GM21737 (cell line): ENCODE measurements at regions not wholly inside any gene's neighbourhood (a gene's known extent, or its start where the extent isn't known, plus 50 kb on each side); places are given as distances from the start of the nearest gene placed in this dataset.

ENCODE experiments used
- ATAC-seq: cut with Tn5 transposase; IDR thresholded peaks from one replicate; pipeline ENCODE4 v1.9.1; 2021; ENCODE audit warnings: mild to moderate bottlenecking, moderate library complexity; ENCODE audit not compliant: unreplicated experiment

DNA sequence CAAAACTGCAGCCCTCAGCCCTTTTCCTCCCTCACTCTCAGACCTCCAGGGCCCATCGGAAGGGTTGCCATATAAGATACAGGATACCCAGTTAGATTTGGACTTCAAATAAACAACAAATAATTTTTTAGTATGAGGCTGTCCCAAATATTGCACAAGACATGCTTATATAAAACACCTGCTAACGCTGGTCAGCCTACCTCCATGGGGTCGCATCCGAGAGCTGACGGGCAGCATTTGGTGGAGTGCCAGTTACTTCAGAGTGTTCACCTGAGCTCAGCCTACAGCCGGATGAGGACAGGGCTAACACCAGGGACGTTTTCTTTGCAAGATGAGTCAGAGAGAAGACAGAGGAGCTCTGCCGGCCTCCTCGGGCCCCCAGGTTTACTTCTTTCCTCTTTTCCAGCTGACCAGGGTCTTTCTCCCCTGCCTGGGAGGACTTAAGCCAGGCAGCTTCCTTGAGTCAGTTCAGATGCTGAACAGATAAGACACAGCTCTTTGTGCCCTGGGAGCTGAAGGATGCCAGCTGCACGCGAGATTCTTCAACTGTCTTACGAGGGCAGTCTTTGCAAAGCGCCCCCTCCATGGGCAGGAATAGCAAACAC lies 141.2 kb upstream of the KCNG1 start:
- ATAC-seq = no peak

DNA sequence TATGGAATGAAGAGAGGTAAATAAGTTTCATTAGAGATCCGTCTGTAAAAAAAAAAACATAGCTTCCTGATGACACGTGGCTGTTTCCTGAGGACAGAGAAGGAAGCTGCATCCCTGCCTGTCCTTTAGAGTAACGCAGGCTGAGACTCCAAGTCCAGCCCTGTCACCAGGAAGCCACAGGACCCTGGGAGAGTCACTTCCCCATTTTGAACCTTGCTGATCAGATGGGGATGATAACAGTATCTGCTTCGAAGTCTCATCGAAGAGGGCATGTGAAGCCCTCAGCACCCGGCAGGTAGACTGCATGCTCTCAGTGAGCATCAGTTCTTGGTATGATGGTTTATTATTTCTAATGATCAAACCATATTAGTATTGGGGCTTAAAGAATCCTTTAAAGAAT lies 139.1 kb upstream of the KCNG1 start:
- no peak for ATAC-seq

DNA sequence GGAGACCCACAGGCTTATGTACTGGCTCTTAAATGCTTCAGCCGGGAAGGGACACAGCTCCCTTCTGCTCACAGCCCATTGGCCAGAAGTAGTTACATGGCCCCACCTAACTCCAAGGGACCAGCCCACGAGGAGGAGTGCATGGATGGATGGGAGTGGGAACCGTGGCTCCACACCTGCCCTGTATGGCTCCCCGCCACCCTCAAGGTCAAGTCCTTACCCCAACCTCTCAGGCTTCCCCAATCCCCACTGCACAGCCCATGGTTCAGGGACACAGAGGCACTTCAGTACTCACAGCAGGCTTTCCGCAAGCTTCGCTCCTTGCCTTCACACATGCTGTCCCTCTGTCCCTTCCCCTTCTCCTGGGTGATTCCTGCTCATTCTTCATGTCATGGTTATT lies 137.9 kb upstream of the KCNG1 start:
- ATAC-seq = no peak

DNA sequence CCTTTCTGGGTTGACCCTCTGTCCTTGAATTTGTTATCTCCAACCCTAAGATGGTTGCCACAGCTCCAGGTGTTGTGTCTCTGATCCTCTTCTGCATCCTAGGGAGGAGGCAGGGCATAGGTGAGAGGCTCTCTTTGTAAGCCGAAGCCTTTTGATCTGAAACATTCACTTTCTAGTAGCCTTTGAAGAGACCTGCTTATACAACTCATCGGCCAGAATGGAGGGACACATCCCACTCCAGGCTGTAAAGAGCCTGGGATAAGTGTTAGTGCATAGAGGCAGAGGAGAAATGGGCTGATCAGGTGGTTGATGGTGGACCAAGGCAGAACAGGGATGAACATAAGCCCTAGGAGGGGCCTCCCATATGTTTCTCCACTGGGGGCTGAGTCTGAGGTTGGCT lies 137.1 kb upstream of the KCNG1 start:
- no peak for ATAC-seq

DNA sequence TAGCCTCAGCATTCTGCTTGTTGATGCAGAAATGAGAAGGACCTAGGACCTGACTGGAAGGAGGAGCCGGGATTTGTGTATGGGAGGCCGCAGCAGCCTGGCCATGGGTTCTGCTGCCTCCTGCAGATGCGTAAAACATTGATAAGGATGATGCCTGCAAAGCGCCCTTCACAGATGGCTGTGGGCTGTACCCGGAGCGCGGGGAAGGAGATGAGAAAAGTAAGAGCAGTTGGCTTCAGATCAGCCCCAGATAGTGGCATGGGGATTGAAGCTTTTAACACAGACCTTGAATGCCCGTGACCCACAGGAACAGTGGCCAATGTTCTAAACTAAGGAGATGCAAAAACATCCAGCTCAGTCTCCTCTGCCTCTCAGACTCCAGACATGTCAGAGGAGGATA lies 136.4 kb upstream of the KCNG1 start:
- ATAC-seq = no peak

DNA sequence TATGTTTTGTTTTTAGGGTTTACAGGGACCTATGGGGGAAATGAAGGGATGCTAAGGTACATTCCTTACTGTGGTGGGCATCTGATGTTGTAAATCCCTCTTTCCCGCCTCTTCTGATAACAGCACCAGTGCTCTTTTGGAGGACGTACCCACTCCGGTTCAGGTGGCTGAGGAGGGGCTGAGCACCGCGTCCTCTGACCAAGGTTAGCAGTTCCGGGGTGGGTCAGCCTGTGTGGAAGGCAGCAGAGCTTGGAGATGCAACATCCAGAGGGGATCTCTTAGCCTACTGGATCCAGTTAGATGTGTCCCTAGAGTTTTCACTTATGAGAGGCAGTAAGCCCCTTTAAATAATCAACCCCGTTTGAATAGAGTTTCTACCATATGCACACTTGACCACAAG lies 135.3 kb upstream of the KCNG1 start:
- ATAC-seq = no peak

DNA sequence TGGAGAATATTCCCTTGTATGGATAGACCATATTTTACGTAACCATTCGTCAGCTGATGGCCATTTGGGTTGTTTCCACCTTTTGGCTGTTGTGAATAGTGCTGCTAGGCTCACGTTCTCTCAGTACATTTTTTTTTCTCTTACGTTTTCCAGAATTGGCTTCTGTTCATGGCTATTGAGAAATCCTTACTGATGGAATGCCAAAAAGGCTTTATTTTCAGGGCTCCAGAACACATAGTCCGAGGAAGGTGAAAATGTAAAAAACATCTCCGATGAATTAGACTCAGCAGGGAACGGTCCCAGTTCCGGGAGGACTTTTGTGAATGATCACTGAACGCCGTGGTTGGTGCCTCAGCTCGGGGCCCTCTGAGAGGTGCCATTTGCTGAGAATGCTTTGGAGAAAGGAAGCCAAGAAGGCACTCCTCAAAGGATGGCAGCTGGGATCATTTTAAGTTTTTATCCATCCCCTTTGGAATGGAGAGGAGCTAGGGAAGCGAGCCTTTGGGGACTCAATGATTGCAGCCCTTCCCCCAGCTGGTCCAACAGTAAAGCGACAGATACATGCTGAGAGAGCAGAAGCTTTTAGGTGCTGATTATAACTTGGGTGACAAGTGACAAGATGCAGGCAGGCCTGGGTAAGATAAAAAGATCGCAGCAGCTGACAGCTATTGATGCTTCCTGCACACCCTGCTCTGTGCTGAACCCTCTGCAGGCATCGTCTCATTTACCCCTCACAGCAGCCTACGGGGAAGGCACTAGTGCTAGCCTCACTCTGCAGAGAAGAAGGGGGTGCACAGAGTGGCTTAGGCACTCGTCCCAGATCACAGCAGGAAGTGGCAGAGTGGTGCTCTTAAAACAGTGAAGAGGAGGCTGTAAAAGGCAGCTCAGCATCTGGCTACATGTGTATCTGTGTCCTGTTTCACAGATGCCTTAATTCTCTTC lies 133.4 kb upstream of the KCNG1 start:
- ATAC-seq = no peak

DNA sequence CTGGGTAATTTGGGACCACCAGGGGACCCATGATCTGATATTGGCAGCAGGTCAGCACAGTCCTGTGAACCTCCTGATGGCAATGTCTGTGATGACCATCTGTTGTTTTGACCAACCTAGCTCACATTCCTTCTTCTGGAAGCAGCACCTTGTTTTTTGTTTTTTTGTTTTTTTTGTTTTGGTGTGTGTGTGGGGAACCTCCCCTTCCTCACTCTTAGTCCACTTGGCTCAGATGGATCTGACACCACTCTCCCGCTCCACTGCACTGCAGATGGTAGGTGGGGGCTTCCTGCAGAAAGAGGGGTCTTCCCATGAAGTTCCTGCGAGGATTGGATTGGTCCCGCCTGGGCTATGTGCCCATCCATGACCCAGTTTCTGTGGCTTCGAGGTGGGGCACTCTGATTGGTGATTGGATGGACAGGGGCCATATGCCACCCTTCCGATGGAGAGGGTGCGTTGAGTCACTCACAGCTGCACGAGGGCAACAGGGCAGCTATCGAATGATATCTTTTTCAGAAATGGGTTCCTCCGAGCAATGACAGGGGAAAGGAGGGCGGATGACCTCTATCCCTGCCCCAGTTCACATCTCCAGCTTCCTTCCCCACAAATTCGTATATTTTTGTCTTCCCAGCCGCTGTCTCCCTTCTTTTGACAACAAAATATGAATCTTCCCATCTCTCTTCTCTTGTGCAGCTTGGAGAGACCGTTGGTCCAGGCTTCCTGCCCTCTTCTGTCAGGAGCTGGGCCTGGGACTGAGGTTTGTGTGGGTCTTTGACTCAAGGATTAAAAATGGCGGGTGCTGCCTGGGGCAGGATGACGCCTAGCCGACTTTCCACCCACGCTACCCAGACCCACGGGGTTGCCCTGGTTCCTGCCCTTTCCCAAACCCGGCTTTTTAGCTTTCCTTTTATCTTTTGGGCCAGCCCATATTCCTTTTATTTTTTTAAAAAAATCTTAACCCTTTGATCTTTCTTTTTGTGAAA lies 132.1 kb upstream of the KCNG1 start:
- no peak for ATAC-seq

DNA sequence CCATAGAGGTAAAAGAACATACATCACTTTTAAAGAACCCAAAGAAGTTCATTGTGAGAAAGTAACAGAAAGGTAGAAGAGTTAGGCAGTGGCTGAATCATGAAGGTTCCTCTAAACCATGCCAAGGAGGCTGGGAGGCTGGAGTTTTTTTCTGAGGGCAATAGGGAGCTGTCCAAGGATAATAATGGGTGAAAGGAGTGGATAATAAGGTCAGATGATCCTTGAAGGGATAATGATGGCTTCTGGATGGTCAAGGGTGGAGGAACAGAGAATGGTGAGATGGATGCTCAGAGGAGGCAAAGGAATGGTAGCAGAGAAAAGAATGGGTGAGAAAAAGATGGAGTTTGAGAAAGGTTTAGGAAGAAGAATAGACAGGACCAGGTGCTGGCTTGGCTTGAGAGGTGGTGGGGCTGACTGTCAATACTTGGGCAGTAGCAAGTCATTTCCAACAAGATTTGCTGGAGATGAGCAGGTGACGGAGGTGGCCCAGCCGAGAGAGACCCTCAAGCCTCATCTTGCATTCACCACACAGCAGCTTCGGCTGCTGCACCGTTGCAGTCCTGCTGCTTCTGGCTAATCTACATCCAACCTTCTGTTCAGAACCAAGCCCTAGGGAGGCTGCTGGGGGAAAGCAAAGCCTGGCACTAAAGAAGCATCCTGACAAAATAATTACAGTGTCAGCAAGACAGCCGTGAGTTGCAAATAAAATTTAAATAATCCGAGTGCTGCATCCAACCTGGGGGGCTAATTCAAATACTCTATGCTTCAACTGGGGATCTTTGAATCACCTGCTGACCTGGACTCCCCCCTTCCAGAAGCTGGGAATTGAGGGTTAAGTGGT lies 131.2 kb upstream of the KCNG1 start:
- no peak for ATAC-seq

DNA sequence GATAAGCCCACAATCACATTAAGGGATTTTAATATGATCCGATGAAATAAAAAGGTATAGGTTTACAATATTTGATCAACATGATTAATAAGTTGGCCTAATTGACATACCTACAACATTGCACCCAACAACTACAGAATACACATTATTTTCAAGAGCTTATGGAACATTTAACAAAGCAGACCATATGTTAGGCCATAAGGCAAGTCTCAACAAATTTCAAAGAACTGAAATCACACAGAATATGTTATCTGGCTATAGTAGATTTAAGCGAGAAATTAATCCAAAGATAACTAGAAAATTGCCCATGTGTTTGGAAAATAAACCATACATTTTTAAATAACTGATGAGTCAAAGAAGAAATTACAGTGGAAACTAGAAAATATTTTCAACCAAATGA lies 126.0 kb upstream of the KCNG1 start:
- no peak for ATAC-seq

DNA sequence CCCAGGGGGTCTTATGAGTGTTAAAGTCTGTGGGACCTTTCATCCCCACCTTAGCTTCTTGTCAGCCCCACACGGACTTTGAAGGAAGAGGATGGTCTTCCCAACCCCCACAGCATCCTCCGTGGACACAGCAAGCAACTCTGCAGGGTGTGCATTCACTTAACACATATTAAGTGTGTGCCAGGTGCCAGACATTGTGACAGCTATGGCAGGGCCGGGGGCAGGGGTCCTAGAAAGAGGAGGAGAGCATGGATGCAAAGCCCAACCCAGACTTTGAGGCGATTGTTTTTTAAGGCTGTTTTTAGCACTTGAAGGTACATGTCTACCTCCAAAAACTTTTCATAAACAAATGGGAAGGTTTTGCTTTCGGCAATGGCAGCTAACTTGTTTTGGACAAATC lies 121.6 kb upstream of the KCNG1 start:
- no peak for ATAC-seq

DNA sequence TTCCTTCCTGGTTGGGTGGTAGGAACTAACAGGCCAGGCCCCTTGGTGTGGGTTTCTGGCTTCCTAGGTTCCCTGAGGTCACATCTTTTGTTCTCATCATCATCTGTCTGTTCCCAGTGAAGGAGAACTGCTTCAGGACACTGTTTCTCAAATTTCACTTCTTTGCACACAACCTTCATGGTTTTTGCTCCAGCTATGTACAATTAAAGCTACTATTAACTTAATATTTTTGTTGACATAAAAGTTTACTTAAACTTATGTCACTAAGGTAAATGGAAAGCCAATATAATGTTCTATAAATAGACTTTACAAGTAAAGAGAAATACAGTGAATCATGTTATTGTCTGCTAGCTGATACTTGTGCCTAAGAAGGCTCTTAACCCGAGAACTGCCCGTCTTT lies 120.7 kb upstream of the KCNG1 start:
- no peak for ATAC-seq

DNA sequence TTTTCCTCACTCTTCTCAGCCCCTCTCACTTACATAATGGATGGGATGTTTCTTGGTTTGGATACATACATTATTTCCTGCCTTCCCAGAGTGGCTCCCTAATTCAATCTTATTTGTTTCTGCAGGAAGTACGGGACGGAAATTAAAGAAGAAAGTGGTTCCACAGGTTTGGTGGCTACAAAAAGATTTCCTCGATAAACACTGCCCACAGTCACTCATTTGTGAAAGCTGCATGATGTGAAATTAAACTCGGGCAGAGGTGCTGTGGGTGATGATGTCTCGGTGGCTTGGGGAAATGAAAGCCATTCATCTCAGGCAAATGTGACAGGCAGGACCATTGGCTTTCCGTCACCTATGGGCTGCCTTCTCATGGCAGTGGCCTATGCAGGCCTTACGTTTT lies 119.5 kb upstream of the KCNG1 start:
- no peak for ATAC-seq

DNA sequence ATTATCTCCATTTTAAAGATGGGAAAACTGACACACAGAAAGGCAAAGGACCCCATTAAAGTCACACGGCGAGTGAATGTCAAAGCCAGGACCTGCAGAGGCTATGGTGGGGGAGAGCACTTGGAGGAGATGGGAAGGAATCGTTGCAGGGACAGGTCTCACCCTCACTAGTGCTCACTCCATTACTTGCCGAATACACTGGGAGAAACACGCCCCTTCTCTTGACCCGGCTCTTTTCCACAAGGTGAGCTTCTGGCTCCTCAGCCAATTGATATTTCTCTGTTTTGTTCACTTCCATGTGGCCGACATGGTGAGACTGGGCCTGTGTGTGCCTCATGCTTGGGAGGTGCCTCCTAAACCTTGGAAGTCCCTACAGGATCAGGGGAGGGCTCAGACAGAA lies 117.8 kb upstream of the KCNG1 start:
- no peak for ATAC-seq

DNA sequence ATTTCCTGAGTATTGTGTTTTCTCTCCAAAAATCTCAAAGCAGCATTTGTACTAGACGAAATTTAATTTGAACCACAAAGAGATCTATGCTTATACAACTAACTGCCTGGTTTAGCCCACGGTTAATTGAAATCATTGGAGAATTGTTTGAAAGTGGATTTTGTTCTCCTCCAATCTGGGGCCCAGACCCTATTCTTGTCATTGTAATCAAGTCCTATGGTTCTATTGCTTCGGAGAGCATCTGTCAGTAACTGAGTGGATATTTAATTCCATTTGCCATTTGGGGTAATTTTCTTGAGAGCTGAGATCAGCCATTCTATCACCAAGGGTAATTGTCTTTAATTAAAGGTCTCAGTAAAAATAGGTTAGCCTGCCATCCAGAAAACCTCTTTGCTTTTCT lies 117.0 kb upstream of the KCNG1 start:
- ATAC-seq = no peak

DNA sequence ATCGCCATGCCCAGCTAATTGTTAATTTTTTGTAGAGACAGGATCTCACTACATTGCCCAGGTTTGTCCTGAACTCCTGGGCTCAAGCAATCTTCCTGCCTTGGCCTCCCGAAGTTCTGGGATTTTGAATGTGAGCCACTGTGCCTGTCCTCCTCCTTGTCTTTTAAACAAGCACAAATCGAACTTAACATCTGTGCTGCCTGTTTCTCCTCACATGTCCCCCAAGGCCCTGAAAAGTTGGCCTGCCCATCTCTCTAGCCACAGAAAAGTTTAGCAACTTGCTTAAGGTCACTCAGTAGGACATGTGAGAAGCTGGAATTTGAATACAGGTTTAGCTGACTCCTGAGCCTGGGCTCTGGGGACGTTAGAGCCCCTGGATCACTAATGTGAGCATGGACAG lies 115.7 kb upstream of the KCNG1 start:
- no peak for ATAC-seq

DNA sequence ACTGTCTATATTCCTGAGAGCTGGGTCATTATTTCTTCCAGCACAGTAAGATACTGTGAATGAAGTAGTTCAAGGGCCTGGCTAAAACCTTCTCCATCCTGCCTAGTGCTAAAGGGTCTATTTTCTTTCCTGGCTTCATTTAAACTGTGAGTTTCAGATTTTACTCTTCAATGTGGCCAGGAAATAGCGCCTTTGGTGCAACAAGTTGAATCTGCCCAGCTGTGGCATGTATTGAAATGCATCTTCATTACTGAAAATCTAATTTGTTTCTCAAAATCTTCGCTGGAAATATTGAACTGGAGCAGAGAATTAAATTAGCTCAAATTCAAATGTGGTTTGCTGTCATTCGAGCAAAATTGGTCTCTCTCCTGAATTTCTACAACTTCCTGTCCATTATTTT lies 114.6 kb upstream of the KCNG1 start:
- ATAC-seq = no peak

DNA sequence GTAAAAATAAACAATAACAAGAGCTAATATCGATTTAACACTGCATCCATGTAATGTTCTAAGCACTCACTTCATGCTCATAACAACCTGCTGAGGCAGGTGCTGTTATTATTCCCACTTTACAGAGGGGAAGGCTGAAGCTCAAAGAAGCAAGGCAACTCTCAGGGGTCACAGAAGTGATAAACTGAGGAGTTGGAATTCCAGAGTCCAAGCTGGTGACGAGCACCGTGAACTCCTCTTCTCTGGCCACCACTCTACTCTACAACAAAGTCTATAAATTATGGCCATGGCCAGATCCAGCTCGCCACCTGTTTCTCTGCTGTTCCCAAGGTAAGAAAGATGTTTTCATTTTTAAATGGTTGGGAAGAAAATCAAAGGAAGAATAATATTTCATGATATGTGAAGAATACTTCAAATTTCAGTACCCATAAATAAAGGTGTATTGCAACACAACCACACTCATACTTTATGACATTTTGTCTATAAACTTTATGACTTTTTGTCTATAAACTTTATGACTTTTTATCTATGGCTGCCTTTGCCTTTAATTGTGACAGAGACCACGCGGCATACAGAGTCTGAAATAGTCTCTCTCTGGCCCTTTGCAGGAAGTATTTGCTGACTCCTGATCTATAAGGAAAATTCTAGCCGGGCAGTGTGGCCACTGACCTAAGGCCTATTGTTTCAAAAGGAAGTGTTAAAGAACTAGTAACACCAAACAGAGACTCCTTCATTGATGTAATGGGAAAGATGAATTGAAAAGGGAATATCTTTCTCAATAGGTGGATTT lies 113.2 kb upstream of the KCNG1 start:
- ATAC-seq = no peak

DNA sequence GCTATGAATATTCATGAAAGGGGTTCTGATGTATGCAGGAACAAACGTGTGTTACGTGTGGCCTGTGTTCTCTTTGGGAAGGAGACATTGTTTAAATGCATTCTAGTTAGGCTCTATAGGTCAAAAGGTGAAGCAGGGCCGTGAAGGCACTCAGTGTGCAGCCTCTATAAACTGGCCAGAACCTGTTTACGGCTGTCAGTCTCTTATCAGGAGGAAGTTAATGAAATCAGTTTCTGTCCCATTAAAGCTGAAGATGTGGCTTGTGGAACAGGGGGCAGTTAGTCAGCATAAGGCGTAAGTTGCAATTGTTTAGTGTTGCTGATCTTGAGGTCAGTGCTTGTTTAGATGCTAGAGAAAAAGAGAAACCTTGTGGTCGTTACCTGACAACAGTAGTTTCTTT lies 111.5 kb upstream of the KCNG1 start:
- no peak for ATAC-seq

DNA sequence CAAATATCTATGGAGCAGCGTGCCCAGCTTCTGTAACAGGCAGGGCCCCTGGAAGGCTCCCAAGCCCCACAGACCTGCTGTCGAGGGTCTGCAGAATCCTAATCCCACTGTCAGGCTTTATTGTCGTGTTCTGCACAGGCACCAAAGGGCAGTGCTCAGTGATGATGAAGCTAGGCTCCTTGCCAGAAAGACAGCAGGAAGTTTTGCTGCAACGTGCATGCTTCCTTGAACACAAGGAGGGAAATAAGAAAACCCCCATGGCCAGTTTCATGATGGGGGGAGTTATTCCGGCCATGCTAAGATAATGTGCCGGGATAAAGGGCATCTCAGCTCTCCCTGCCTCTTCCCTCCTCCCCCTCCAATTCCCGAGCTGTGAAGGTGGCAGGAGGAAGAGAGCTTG lies 109.4 kb upstream of the KCNG1 start:
- no peak for ATAC-seq
